Activated naive CD8-positive, alpha-beta T cell (primary cell): ENCODE measurements at regions not wholly inside any gene's neighbourhood (a gene's known extent, or its start where the extent isn't known, plus 50 kb on each side); places are given as distances from the start of the nearest gene placed in this dataset.
"Not testable (repeated sequence)": the region's sequence is repeated elsewhere in the genome, so short reads cannot be mapped to it uniquely, and the experiment has no call there.

Source experiments
- H3K27ac Mint-ChIP-seq: one replicate; pipeline ENCODE4 v1.8.0; 2021; ENCODE audit warnings: mixed read lengths
- H3K27me3 Mint-ChIP-seq: one replicate; pipeline ENCODE4 v1.8.0; 2021; ENCODE audit warnings: mixed read lengths
- H3K36me3 Mint-ChIP-seq: one replicate; pipeline ENCODE4 v1.8.0; 2021; ENCODE audit warnings: mixed read lengths
- H3K4me1 Mint-ChIP-seq: one replicate; pipeline ENCODE4 v1.8.0; 2021; ENCODE audit warnings: low read depth, mixed read lengths
- H3K4me3 Mint-ChIP-seq: one replicate; pipeline ENCODE4 v1.8.0; 2021; ENCODE audit warnings: mild to moderate bottlenecking, mixed read lengths
- H3K9me3 Mint-ChIP-seq: one replicate; pipeline ENCODE4 v1.8.0; 2021; ENCODE audit warnings: low read depth, mixed read lengths

GRCh38 chr4:155442267-155443105 lies 65.7 kb upstream of the MAP9 start:
- peaks cover 12% of the 10 kb centered on the region for H3K27me3 Mint-ChIP-seq
- no peaks in the 10 kb centered on the region for H3K36me3 Mint-ChIP-seq
- H3K9me3 Mint-ChIP-seq = no peaks in the 10 kb centered on the region
- no peak overlapping the region for H3K27ac Mint-ChIP-seq
- no peak overlapping the region for H3K4me3 Mint-ChIP-seq
- H3K4me1 Mint-ChIP-seq = no peaks in the 10 kb centered on the region

- Mint-ChIP-seq H3K4me1 (no peaks in the 10 kb centered on the region), H3K27ac (no peak overlapping the region), H3K4me3 (no peak overlapping the region), H3K9me3 (no peaks in the 10 kb centered on the region), H3K27me3 (peaks cover 13% of the 10 kb centered on the region), H3K36me3 (no peaks in the 10 kb centered on the region)
Measured at GRCh38 chr4:155441475-155441874, 64.7 kb upstream of the MAP9 start.

GRCh38 chr4:155439760-155440159 lies 63.0 kb upstream of the MAP9 start:
- peaks cover 16% of the 10 kb centered on the region for H3K27me3 Mint-ChIP-seq
- H3K36me3 Mint-ChIP-seq, H3K4me3 Mint-ChIP-seq, H3K9me3 Mint-ChIP-seq, H3K27ac Mint-ChIP-seq, H3K4me1 Mint-ChIP-seq: not testable (repeated sequence)

GRCh38 chr4:155434904-155435303 lies 58.1 kb upstream of the MAP9 start:
- no peak overlapping the region for H3K27ac Mint-ChIP-seq
- no peak overlapping the region for H3K4me3 Mint-ChIP-seq
- H3K36me3 Mint-ChIP-seq = no peaks in the 10 kb centered on the region
- no peaks in the 10 kb centered on the region for H3K9me3 Mint-ChIP-seq
- no peaks in the 10 kb centered on the region for H3K4me1 Mint-ChIP-seq
- peaks cover 5% of the 10 kb centered on the region for H3K27me3 Mint-ChIP-seq

- no peak overlapping the region for H3K4me3 Mint-ChIP-seq
- H3K27me3 Mint-ChIP-seq = peaks cover 5% of the 10 kb centered on the region
- H3K9me3 Mint-ChIP-seq = no peaks in the 10 kb centered on the region
- no peaks in the 10 kb centered on the region for H3K36me3 Mint-ChIP-seq
- no peaks in the 10 kb centered on the region for H3K4me1 Mint-ChIP-seq
- no peak overlapping the region for H3K27ac Mint-ChIP-seq
Measured at GRCh38 chr4:155434366-155434765, 57.6 kb upstream of the MAP9 start.

- no peak overlapping the region for H3K4me3 Mint-ChIP-seq
- no peaks in the 10 kb centered on the region for H3K9me3 Mint-ChIP-seq
- no peaks in the 10 kb centered on the region for H3K36me3 Mint-ChIP-seq
- H3K27ac Mint-ChIP-seq = no peak overlapping the region
- no peaks in the 10 kb centered on the region for H3K4me1 Mint-ChIP-seq
- peaks cover 5% of the 10 kb centered on the region for H3K27me3 Mint-ChIP-seq
Measured at GRCh38 chr4:155433636-155434360, 57.0 kb upstream of the MAP9 start.

GRCh38 chr4:155430895-155431795 lies 54.4 kb upstream of the MAP9 start:
- Mint-ChIP-seq H3K4me1 (no peaks in the 10 kb centered on the region), H3K4me3 (no peak overlapping the region), H3K36me3 (peaks cover 2% of the 10 kb centered on the region), H3K9me3 (peaks cover 3% of the 10 kb centered on the region), H3K27me3 (peaks cover 3% of the 10 kb centered on the region), H3K27ac (no peak overlapping the region)

- no peak overlapping the region for H3K27ac Mint-ChIP-seq
- no peak overlapping the region for H3K4me3 Mint-ChIP-seq
- H3K27me3 Mint-ChIP-seq = peaks cover 3% of the 10 kb centered on the region
- H3K36me3 Mint-ChIP-seq = peaks cover 2% of the 10 kb centered on the region
- peaks cover 3% of the 10 kb centered on the region for H3K9me3 Mint-ChIP-seq
- no peaks in the 10 kb centered on the region for H3K4me1 Mint-ChIP-seq
Measured at GRCh38 chr4:155428128-155428527, 51.4 kb upstream of the MAP9 start.

- Mint-ChIP-seq H3K4me1 (no peaks in the 10 kb centered on the region), H3K27me3 (peaks cover 3% of the 10 kb centered on the region), H3K36me3 (peaks cover 2% of the 10 kb centered on the region), H3K4me3 (no peak overlapping the region), H3K27ac (no peak overlapping the region), H3K9me3 (peaks cover 3% of the 10 kb centered on the region)
Measured at GRCh38 chr4:155426953-155427352, 50.2 kb upstream of the MAP9 start.
